GM19025 (cell line): ENCODE measurements at regions not wholly inside any gene's neighbourhood (a gene's known extent, or its start where the extent isn't known, plus 50 kb on each side); places are given as distances from the start of the nearest gene placed in this dataset.
"Not testable (repeated sequence)": the region's sequence is repeated elsewhere in the genome, so short reads cannot be mapped to it uniquely, and the experiment has no call there.

Experiments
- ATAC-seq: cut with Tn5 transposase; IDR thresholded peaks from one replicate; pipeline ENCODE4 v1.9.1; 2021; ENCODE audit warnings: mild to moderate bottlenecking, low read depth, moderate library complexity; ENCODE audit not compliant: unreplicated experiment

DNA sequence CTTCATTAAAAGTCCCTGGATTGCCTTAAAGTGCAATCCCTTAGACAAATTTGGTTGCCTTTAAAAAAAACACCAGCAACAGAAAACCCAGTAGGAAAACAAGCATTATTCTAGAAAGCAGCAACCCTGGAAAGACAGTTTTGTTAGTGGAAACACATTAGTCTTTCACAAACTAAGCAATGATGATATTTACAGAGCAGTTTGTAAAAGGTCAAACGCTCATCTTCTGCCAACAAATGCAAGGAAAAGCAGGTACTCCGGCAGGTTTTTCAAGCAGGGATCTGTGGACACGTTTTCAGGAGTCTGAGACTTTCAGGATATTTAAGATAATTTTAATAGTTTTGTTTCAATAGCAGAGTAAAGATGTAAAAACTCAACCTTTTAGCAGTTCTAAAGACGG, 202.2 kb downstream of the EXOC5 start:
- ATAC-seq: no peak

DNA sequence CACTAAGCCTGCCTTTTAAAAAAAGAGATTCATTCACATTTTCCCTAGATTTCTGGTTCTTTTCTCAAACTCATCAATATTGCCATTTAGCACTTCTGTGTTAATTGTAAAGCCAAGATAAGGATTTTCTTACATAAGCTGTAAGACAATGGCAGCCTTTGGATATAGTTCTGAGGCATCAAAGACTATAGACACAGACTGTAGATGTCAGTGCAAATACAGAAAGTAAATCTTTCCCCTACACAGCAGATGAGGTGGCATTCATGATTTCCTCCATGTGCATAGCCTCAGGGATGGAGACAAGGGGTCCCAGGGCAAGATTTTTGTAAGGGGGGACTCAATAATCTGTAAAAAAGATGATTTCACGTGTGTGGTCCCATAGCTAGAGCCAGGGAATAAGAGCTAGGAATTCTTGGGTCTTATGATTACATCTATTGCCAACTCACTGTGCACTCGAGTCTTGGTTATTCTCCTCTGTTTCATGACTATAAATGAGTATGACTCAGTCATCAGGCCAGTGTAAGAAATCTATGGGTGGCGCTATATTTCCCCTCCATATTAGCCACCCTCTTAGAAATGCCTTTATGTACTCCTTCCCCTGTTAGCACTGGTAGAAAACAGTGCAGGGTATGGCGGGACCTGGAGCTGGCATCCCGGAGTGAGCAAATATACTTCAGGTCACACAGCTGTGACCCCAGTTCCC, 207.5 kb downstream of the EXOC5 start:
- ATAC-seq: no peak

DNA sequence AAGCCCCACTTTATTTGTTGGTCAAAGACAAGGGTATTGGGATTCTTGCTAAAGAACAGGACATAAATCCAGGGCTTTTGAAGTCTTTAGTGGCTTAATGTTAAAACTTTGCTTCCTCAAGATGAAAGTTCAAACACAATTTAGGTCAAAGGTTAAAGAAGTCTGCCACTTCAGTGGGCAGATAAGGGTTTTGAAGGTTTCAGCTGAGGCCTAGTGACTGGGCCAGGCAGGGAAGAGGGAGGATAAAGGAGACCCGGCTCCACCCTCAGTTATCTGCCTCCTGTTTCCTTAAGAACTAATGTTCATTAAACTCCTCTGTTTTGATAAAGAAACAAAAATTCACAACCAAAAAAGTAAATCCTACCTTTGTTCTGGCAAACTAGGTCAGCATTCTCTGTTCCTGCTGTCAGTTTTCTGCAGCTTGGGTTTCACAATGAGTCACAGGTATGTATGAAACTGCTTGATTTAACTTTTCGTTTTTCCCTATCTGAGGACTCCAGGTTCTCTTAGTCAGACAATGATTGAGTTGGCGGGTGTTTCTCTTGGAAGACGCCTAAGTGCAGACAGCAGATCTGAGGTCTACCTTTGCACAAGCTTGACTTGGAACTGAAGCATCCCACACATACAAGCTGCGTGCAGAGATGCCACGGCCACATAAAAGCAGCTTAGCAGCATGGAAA, 208.3 kb downstream of the EXOC5 start:
- peak; percentile 94 for ATAC-seq

DNA sequence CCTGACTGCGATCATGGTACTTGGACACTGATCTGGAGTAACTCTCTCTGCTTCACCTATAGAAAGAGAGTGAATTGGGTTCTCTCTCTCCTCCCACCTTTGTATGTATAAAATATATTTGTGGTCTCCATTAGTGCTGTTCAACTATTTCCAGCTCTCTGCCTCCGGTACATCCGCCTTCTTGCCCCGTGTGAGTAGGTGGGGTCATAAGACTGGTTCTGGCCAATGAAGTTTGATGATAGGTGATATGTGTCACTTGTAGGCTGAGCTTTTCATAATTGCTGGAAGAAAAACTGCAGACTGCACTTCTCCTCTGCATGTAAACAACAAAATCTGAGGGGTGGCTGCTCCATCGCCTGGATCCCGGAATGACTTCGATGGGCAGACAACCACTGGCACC, 210.4 kb downstream of the EXOC5 start:
- no peak for ATAC-seq

DNA sequence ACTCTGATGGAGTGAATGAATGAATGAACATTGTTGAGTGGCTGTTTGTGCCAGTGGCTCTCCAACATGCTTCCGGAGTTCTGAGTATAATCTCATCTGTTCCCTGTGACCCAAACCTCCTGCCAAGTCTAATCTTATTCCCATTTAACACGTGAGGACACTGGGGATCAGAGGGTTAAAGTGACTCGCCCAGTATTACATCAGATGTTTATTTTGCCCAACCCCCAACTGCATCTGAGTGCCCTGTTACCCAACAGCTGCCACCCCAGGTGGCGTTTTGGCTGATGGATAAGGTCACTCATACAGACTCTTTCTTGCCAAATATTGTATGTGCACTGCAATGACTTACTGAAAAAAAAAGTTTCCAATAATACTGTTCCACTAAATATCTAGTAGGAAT, 210.9 kb downstream of the EXOC5 start:
- ATAC-seq: no peak

DNA sequence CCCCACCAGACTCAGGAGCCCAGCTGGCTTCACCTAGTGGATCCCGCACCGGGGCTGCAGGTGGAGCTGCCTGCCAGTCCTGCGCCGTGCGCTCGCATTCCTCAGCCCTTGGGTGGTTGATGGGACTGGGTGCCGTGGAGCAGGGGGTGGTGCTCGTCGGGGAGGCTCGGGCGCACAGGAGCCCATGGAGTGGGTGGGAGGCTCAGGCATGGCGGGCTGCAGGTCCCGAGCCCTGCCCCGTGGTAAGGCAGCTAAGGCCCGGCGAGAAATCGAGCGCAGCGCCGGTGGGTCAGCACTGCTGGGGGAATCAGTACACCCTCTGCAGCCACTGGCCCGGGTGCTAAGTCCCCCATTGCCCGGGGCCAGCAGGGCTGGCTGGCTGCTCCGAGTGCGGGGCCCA, 212.2 kb downstream of the EXOC5 start:
- not testable (repeated sequence) for ATAC-seq

DNA sequence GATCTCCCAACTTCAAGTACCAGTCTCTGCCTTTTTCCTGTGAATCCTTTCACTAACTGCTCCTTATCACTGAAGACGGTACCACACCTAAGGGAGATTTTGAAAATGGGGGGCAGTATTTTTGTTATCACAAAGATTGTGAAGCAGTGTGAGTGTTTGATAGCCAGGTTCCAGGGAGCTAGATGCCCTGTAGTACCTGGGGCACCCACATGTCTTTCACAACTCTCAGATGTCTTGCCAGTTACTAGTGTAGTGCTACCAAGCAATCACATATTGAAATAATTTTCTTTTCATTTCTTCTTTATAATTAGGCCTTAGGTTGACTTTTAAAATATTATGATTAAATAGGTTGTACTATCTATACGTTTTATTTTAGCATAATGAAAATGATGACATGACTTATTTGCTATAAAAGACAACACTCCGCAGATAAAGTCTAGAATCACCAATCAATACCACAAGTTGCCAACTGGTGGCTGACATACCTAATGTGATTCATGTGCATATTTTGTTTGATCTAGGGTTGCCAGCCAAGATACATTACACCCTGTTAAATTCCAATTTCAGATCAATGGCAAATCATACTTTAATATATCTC, 215.9 kb downstream of the EXOC5 start:
- no peak for ATAC-seq

DNA sequence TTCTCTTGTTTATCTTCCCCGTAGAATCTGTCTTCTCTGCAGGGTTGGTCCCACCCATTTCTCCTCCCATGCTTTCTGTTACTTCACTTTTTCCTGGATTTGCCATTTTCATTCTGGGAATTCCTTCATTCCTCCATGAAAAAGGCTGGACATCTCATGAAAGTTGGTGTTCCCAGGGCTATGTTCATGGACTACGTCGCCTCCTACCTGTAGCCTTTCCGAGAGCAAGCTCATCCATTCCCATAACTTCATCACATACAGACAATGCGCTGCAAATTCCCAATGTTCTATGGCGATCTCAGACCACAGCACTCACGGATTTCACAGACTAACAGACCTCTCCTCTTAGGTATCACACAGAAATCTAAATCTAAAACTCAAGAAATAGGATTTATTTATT, 217.1 kb downstream of the EXOC5 start:
- ATAC-seq: no peak

DNA sequence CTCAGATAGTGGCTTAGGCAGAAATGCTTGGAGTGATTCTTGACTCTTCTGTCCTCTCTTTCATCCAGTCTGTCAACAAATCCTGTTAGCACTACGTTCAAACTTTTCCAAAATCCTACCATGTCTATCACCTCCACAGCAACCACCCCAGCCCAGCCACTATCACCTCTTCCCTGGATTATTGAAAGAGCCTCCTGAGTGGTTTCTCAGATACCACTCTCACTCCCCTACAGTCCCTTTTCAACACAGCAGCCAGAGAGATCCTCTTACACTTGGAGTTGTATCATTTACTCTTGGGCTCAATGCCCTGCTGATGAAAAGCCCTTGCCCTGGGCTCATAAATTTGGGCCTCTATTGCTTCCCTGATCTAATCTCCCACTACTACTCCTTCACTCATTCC, 218.9 kb downstream of the EXOC5 start:
- ATAC-seq: no peak

DNA sequence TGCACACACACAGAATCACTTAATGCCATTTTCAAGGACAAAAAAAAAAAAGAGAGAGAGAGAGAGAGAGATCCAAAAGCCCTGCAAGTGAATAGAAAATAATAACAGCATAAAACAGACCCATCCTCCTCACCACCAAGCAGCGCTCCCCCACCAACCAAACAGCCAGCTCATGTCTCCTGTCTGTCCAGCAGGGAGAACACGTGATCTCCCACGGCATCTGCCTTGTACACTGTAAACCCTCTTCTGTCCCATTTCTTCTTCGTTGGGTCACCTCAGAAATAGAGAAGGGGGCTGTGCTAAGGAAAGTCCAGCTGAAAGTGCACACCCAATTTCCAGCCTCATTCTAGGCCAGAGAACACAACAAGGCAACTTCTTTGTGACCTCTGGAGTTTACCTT, 222.5 kb downstream of the EXOC5 start:
- ATAC-seq: no peak

DNA sequence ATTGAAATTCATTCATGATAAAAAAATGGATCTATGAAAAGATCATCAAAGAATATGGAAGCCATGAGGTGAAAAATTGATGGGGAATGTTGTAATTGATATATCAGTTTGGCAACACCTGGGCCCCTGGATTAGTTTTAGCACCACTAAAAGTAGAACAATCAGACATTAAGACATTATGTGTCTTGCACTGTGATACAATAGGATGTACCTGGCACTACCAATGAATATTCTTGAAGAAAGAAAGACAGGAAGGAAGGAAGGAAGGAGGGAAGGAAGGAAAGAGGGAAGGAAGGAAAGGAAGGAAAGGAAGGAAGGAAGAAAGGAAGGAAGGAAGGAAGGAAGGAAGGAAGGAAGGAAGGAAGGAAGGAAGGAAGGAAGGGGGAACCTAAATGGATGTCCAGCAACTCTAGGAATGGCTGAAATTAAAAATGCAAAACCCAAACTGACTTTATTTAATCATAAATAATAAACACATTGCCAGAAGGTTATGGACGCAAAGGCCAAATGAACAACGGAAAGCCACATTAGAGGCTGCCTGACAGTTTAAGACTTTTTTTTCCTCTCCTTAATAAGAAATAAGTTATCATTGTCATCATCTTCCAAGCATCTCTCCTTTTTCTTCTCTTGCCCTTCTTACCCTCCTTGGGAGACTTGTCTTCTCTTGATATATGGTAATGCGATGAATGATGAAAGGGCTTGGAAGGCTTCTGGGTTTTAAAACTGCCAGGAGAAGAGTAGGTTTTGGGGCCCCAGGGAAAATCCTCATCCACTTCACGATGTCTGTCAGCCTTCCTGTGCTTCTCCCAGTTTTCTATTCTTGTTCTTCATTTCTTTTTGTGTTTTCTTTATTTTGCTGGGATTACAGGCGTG, 224.4 kb downstream of the EXOC5 start:
- ATAC-seq: not testable (repeated sequence)

DNA sequence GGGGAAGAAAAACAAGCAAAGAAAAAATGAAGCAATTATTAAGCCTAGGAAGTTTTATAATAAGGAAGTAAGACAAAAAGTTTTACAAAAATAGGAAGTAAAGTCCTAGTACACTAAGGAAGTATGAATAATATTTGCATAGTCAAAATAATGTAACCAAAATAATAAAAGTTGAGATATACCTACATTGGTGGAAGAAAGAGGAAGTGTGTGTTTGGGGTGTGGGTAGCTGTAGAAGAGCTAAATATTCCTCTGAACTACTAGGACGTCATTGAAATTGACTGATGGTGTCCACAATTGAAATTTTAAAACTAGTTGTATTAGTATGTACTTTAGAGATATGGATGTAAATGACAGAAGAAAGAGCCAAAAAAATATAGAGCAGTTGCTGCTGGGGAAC, 228.4 kb upstream of the OTX2 start:
- ATAC-seq: no peak

DNA sequence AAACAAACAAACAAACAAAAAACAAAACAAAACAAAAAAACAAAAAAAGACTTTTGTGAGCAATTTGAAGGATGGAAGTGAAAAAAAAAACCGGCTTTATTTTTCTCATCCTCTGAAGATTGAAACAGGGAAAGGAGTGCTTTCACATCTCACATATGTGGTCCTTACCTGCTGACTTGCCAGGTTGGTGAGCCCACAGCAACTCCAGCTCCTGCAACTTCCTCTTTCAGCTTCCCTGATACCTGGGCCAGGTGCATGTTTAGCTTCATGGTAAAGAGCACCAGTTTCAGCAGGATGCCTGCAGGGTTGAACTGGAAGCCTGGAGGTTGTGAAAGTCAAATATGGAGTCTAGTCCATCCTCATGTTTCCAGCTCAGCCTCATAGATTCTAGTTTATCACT, 221.2 kb upstream of the OTX2 start:
- ATAC-seq: no peak

DNA sequence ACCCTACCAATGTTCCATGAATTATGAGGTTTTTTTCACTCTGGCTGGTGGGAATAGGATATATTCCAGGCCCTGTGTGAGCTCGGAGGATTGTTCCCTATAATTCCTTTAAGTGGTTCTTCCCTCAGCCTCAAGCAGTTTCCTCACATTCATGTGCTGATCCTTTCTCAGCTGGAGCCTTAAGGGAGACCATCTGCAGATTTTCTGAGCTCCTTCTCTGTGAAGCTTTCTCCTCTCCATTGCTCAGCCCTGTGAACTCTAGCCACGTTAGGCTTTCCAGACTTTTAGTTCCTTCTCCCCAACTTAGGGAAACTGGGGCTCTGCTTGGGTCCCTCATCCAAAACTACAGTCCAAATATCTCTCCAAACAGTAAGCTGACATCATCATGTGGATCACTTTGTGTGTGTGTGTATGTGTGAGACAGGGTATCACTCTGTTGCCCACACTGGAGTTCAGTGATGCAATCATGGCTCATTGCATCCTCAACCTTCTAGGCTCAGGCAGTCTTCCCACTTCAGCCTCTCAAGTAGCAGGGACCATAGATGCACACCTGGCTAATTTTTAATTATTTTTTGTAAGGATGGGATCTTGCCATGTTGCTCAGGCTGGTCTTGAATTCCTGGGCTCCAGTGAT, 219.5 kb upstream of the OTX2 start:
- no peak for ATAC-seq

DNA sequence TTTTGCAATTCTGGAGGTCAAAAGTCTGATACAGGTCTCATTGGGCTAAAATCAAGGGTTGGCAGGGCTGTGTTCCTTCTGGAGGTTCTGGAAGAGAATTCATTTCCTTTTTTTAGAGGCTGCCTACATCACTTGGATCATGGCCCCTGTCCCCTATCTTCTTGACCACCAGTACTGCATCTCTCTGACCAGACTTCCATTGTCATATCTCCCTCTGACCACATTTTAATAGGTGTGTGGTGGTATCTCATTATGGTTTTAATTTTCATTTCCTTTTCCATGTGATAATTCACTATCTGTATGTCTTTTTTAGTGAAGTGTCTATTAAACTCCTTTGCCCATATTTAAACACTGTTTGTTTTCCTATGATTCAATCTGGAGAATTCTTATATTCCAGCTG, 215.2 kb upstream of the OTX2 start:
- no peak for ATAC-seq

DNA sequence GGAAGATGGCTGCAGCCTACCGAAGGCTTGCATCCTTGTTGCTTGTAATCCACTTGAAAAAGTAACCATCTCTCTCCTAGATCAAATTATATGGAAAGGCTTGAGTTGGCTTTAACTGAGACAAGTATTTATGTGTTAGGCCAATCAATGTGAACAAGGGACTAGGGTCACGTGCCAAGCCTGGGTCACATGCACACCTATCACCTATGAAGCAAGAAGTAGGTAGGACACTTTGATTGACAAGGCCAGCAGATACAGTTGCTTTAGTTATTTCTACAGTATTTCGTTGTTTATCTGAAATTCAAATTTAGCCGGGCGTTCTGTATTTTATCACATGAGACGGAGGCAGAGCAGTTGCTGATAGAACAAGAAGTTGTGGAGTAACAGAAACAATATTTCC, 212.3 kb upstream of the OTX2 start:
- no peak for ATAC-seq

DNA sequence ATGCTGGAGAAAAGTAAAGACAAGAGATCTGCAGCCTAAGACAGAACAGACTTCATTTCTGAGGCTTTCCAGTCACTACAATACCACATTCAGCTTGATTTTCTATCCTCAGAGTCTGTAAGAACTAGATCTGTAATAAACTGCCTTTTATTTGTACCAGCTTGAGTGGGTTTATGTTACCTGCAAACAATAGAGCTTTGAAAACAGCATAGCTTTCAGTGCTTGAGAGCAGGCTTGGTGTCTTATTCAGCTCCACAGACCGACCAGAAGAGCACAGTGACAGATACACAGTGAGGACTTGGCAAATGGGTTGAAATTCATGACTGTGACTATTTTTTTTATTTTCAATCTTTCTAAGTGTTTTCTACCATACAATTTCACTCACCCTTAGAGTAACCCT, 207.8 kb upstream of the OTX2 start:
- no peak for ATAC-seq

DNA sequence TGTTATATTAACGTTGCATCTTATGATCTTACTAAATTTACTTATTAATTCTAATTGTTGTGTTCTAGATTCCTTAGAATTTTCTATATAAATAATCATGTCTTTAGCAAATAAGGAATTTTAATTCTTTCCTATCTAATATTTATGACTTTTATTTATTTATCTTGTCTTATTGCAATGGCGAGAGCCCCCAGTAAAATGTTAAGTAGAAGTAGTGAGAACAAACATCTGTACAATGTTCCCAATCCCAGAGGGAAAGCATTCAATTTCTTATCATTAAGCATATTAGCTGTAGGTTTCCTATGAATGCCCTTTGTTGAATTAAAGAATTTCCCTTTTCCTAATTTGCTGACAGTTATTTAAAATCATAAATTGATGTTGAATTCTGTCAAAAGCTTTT, 203.7 kb upstream of the OTX2 start:
- ATAC-seq: no peak

DNA sequence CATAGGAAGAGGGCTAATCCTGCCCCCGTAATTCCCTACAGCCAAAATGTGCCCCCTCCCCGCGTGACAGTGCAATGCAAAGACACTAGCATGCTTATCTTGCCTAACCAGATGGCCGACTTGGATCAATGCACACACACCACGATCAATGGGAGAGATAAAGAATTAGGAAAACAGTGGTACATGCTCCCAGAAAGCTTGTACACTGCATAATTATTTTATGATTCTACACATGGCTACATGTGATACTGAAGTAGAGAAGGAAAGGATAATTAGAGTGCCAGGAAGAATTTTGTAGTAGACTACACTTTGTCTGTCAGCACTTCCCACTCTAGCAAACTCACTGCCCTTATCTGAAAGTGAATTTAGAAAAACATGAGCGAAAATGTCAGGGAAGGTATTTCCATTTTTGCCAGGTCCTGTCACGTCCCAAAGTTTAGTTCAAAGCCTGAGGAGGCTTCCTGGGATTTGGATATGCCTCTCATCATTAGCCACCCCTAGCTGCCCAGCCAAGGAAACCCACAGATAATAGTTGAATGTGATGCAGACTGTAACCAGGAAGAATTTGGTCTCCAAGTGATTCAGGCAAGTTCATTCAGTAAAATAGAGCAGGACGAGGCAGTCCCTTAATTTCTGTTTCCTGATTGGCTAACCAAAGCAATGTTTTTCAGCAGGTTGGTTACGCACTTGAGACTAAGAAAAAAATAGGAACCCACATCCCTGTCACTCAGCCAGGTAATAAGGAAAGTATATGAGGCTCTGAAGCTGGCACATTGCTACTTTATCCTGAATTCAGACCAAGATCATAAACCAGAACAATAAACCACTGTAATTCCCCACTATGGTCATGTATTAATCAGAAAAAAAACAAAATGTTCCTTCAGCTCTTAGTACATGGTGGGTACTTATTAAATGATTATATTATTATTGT, 199.6 kb upstream of the OTX2 start:
- no peak for ATAC-seq

DNA sequence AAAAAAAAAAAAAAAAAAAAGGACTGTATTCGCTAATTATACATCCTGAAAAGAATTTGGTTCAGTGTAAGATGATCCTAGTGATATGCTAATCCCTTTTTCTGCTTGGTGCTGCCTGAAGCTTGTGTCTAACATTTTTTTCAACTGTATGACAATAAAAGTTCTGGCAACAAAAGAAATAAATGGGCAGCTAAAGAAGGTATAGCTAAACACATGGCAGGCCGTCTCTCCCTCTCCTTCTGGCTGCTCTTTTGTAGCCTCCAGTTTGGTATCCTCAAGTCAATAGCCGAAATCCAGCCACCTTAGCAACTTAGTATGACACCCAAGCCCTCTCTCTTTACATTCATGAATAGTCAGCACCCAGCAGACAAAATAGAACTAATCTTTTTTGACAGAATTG, 198.3 kb upstream of the OTX2 start:
- no peak for ATAC-seq
